ENCODE measurements at regions not wholly inside any gene's neighbourhood (a gene's known extent, or its start where the extent isn't known, plus 50 kb on each side); places are given as distances from the start of the nearest gene placed in this dataset.

GRCh38 chr7:67371429-67372305, 375.0 kb downstream of the TYW1 start:
- peak; percentile 62 to 77 (median 71) for TF ChIP-seq CTCF (IDR thresholded peaks at IDR 0.05)
- TF ChIP-seq POLR2A (IDR thresholded peaks at IDR 0.05): no peak
